Jurkat, Clone E6-1 (cell line): ENCODE measurements at regions not wholly inside any gene's neighbourhood (a gene's known extent, or its start where the extent isn't known, plus 50 kb on each side); places are given as distances from the start of the nearest gene placed in this dataset.

Source experiments
- DNase-seq: peaks from one replicate; pipeline ENCODE4 v3.0.0-alpha.2; 2011; ENCODE audit warnings: low read depth, low spot score
- H3K4me3 ChIP-seq: 2 replicates; pipeline ENCODE4 v1.5.1; 2011; ENCODE audit warnings: mild to moderate bottlenecking, low read length, control low read depth, moderate library complexity

- no peak overlapping the region for H3K4me3 ChIP-seq
These were observed 338.9 kb upstream of the IGFBP3 start for GRCh38 chr7:46259947-46260346.

DNA sequence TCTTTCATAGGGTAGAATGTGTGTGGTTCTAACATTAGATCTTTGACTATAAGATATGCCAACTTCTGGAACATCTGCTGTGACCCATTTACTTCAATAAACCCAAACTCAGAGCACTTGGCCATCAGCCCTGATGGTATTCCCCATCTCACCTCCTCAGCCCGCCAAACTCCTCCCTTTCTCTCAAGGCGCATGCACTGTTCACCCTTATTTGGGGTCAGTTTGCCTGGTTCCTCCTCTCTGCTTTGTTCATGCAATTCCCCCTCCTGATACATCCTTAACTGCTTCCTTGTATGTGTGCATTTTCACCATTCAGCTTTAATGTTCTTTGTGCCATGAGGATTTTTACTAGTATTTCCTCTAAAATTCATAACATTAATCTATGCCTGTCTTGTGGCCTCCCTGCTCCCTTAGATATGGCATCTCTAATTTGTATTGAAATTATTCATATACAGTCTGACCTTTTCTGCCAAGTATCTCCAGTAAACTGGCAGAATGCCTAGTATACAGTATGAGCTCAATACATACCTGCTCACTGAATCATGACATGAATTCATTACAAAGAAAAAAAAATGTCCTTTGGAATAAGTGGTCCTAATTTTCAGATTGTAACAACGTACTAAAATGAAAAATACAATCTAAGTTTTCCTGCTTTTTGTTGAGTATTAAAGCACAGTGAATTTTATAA is 336.8 kb upstream of the IGFBP3 start:
- no peak overlapping the region for H3K4me3 ChIP-seq
- DNase-seq = no peak

More at GRCh38 chr7:46259947-46260346, 338.9 kb upstream of the IGFBP3 start:
- DNase-seq = no peak

DNA sequence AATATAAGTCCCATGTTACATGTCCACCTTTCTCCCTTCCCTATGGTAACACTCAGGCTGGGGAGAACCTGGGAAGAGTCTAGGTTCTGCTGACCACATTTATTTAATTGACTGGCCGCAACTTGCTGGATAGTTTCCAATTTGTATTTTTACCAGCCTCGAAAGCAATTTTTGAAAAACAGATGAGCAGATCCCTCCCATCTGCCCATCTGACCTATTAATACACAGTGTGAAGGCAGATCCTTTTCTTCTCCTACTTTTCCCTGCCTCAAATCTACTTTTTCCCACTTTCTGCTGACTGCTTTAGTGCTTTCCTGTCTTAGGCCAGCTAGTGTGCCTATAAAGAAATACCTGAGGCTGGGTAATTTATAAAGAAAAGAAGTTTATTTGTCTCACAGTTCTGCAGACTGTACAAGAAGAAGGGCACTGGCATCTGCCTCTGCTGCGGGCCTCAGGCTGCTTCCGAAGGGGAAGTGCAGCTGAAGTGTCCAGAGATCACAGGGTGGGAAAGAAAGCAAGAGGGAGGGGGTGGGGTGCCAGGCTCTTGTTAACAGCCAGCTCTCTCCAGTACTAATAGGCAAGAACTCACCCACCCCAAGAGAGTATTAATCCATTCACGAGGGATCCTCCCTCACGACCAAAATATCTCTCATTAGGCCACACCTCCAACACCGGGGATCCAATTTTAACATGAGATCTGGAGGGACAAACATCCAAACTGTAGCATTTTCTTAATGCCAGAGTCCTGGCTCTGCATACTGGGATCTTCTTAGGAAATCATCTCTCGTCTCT is 336.0 kb upstream of the IGFBP3 start:
- no peak overlapping the region for H3K4me3 ChIP-seq
- DNase-seq = no peak

DNA sequence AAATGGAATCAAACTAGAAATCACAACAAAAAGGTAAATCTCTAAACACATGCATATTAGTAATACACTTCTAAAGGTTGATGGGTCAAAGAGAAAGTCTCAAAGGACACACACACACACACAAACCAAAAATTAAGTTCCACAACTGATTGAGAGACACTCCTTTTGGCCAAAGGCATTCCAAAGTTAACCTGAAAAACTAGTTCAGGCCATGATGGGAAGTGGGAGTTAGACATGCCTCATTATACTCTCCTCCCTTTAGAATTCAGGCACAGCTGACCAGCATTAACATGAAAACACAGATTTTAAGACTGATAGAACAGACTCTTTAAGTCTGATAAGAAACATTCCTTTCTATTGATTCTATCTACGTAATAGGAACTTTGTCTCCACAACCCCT is 332.4 kb upstream of the IGFBP3 start:
- no peak overlapping the region for H3K4me3 ChIP-seq
- DNase-seq = no peak

DNA sequence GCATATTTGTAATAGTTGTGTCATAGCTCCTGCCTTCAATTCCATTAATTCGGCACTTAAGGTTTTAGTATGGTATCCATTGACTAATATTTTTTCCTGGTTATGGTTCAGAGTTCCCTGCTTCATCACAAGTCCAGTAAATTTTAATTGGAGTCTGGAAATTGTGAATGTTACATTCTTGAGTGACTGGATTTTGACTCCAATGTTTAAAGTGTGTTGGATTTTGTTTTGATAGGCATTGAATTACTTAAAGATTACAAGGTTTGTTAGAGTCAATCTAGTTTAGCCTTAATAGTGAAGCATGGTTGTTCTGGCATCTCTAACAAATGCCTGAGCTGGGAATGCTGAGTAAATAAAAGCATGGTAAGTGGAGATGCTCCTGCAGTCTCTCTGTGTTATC is 326.6 kb upstream of the IGFBP3 start:
- no peak overlapping the region for H3K4me3 ChIP-seq
- DNase-seq = no peak

DNA sequence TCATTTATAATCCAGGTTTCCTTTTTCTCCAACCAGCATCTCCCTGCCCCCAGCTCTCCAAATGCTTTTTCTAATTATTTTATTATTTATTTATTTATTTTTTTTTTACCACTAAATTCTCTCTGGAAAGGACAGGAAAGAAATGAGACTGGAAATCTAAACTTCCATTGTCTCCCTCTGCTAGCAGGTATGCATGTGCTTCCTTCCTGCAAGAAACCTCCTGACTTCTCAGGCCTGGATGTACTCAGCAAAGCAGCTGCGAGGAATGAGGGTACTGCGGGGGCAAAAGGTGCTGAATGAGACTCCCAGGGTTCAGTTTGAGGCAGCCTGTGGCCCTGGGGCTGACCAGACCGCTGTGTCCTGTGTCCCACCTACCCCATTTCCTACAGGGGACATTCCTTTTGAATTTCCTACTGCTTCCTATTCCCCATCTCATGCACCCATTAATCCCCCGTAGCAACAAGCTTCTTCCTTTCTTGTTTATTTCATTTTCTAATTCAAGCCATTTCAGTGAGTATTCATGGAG is 324.6 kb upstream of the IGFBP3 start:
- DNase-seq = no peak
- H3K4me3 ChIP-seq = no peak overlapping the region

DNA sequence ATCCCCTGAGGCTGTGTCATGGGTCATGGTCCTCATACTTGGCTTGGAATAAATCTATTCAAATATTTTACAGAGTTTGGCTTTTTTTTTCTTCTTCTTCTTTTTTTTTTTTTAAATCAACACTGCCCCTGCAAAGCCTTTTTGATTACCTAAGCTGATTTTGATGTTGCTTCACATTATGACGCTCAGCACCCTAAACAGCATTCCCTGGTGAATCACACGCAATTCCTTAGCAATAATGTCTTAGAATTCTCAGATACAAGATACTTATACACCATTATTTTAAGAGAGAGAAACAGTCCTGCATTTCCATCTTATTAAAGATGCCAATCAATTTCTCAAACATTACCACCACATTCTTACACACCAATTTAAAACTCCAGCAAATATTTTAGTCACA is 323.7 kb upstream of the IGFBP3 start:
- DNase-seq = no peak
- H3K4me3 ChIP-seq = no peak overlapping the region

GRCh38 chr7:46243406-46243805 is 322.3 kb upstream of the IGFBP3 start:
- no peak overlapping the region for H3K4me3 ChIP-seq
- DNase-seq = no peak

- DNase-seq = no peak
- no peak overlapping the region for H3K4me3 ChIP-seq
These were observed 318.8 kb upstream of the IGFBP3 start for GRCh38 chr7:46239846-46240245.

DNA sequence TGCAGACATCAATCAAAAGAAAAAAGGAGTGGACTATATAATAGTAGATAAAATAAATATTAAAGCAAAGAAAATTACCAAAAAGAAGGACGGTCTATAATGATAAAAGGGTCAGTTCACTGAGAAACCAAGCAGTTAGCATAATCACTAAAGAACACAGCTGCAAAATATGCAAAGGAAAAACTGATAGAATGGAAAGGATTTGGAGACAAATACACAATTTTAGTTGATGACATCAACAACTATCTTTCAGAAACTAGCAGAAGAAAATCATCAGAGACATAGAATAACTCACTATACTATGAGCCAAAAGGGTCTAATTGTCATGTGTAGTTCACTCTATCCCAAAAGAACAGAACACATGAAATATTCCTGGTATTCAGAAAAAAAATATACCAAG is 316.4 kb upstream of the IGFBP3 start:
- no peak for DNase-seq
- H3K4me3 ChIP-seq = no peak overlapping the region

GRCh38 chr7:46233585-46234329 is 312.7 kb upstream of the IGFBP3 start:
- no peak for DNase-seq
- no peak overlapping the region for H3K4me3 ChIP-seq

GRCh38 chr7:46230990-46231305 is 309.9 kb upstream of the IGFBP3 start:
- DNase-seq = no peak
- H3K4me3 ChIP-seq = no peak overlapping the region

DNA sequence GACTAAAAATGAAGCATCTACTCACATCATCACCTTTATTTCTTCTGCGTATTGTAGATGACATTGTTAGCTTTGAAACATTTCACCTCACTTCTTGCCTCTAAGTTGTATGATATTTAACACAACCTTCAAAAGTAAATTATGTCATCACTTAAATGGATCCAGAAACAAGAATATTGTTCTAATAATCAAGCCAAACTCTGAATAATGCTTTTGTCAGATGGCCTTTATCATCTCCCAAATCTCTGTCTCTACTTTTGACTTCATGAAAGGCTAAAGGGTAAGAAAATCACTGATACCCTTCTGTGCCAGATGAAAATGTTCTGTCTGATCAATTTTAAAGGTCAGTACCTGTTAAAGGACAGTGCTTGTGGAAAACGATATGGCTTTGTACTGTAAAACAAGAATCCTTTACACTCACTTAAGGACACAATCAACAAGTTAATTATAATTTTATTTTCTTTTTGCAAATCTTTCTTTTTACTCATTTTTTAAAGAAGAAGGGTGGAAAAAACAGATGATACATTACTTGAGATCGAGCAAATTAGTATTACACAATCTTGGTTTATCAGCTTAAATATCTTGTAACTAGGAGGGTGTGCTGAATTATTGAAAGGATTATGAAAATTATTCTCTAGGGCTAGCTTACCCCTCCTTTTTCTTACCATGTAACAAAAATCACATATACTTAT is 309.4 kb upstream of the IGFBP3 start:
- no peak overlapping the region for H3K4me3 ChIP-seq
- DNase-seq = no peak

GRCh38 chr7:46229409-46229808 is 308.3 kb upstream of the IGFBP3 start:
- no peak for DNase-seq
- no peak overlapping the region for H3K4me3 ChIP-seq

DNA sequence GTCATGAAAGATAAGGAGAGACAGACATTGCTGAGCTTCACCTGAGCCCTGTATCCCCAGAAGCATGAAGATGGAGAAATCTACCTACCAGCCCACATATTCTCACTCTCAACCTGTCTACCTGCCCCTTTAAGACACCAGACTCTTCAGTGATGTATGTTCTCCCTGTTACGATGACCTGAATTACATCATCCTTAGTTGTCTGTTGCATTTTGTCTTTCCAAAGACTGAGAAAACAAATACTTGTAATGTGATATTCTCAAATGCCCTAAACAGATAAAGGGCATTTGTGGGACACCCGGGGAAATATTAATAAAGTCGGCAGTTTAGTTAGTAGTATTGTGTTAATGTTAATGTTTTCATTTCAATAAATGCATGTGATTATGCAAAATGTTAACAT is 305.8 kb upstream of the IGFBP3 start:
- H3K4me3 ChIP-seq = no peak overlapping the region
- no peak for DNase-seq

GRCh38 chr7:46224363-46224762 is 303.3 kb upstream of the IGFBP3 start:
- no peak overlapping the region for H3K4me3 ChIP-seq
- no peak for DNase-seq

GRCh38 chr7:46220066-46220630 is 299.1 kb upstream of the IGFBP3 start:
- no peak for DNase-seq
- H3K4me3 ChIP-seq = no peak overlapping the region

- H3K4me3 ChIP-seq = no peak overlapping the region
- no peak for DNase-seq
These were observed 297.6 kb upstream of the IGFBP3 start for GRCh38 chr7:46218461-46219200.
